ENCODE measurements at regions not wholly inside any gene's neighbourhood (a gene's known extent, or its start where the extent isn't known, plus 50 kb on each side); places are given as distances from the start of the nearest gene placed in this dataset.

DNA sequence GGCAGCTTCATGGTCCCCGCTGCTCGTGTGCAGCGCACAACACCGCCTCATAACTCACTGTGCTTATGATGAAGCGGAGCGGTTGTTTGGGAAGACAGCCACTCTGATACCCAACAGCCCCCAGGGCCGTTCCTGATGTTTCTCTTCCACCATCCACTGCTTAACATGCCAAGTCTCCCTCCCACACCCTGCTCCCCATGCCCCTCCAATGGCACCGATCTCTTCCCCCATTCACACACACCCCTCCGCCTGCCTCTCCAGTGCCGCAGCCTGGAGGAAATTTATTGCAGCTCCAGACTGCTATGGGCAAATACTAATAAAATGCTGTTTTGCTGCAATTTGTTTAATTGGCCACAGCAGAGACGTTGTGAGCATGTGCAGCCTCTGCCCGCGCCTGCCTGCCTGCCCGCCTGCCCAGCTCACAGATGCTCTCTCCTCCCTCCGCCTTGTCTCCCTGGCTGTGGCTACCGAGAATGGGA lies 80.3 kb upstream of the LHX1 start:
- TF ChIP-seq CTCF (IDR thresholded peaks at IDR 0.05) = no peak
- no peak for TF ChIP-seq POLR2A (IDR thresholded peaks at IDR 0.05)

All from right lobe of liver (tissue), 4 donors.